DND-41 (cell line): ENCODE measurements at regions not wholly inside any gene's neighbourhood (a gene's known extent, or its start where the extent isn't known, plus 50 kb on each side); places are given as distances from the start of the nearest gene placed in this dataset.

Experiments
- ATAC-seq: fragments of 200-7000 bp; cut with Tn5 transposase; 3 replicates; pipeline ENCODE4 v1.9.1; 2021; ENCODE audit warnings: low read depth; ENCODE audit not compliant: insufficient read depth
- DNase-seq: peaks from one replicate; pipeline ENCODE4 v3.0.0-alpha.2; 2020
- H2AFZ ChIP-seq: 2 replicates; pipeline ENCODE4 v1.6.0; 2012; ENCODE audit warnings: low read depth, low read length
- H3K27ac ChIP-seq: 2 replicates; pipeline ENCODE4 v1.5.1; 2012; ENCODE audit warnings: low read length, inconsistent platforms
- H3K27me3 ChIP-seq: fragments of 200-600 bp; sonication (generic); 2 replicates; pipeline ENCODE4 v1.6.0; 2012; ENCODE audit warnings: low read length, mild to moderate bottlenecking, inconsistent platforms; ENCODE audit not compliant: insufficient read depth, poor library complexity
- H3K36me3 ChIP-seq: 2 replicates; pipeline ENCODE4 v1.5.1; 2012; ENCODE audit warnings: low read length, inconsistent platforms; ENCODE audit not compliant: insufficient read depth
- H3K4me1 ChIP-seq: 2 replicates; pipeline ENCODE4 v1.5.1; 2012; ENCODE audit warnings: mild to moderate bottlenecking, low read length; ENCODE audit not compliant: insufficient read depth
- H3K4me2 ChIP-seq: 2 replicates; pipeline ENCODE4 v1.6.0; 2012; ENCODE audit warnings: mild to moderate bottlenecking, moderate library complexity, low read length, inconsistent platforms; ENCODE audit not compliant: insufficient read depth
- H3K4me3 ChIP-seq, 2 experiments: fragments of 200-600 bp in 1 of 2; shearing (Covaris generic) in 1 of 2; 2 replicates each; pipeline ENCODE4 v1.5.1; 2012 to 2016; ENCODE audit warnings: inconsistent platforms in 2 of 2, low read length in 2 of 2, mild to moderate bottlenecking in 2 of 2, low read depth in 1 of 2, moderate library complexity in 1 of 2
- H3K79me2 ChIP-seq: 2 replicates; pipeline ENCODE4 v1.6.0; 2012; ENCODE audit warnings: low read length, inconsistent platforms; ENCODE audit not compliant: insufficient read depth
- H3K9ac ChIP-seq: 2 replicates; pipeline ENCODE4 v1.6.0; 2012; ENCODE audit warnings: low read depth, mild to moderate bottlenecking, inconsistent platforms, low read length, moderate library complexity
- H3K9me3 ChIP-seq: 2 replicates; pipeline ENCODE4 v1.5.1; 2012; ENCODE audit warnings: low read length, moderate library complexity, mild to moderate bottlenecking, inconsistent platforms; ENCODE audit not compliant: insufficient read depth, severe bottlenecking
- H4K20me1 ChIP-seq: 2 replicates; pipeline ENCODE4 v1.6.0; 2012; ENCODE audit warnings: low read length; ENCODE audit not compliant: insufficient read depth
- CTCF ChIP-seq: IDR thresholded peaks from 2 replicates; pipeline ENCODE4 v1.5.1; 2012; ENCODE audit warnings: borderline replicate concordance, low read length, moderate library complexity, mild to moderate bottlenecking; ENCODE audit not compliant: poor library complexity, severe bottlenecking; ENCODE audit errors: extremely low read depth
- EZH2 ChIP-seq: IDR thresholded peaks from 3 replicates; pipeline ENCODE4 v1.6.1; 2012; ENCODE audit warnings: borderline replicate concordance, low read depth, mild to moderate bottlenecking, moderate library complexity, low read length, inconsistent platforms; ENCODE audit not compliant: severe bottlenecking

GRCh38 chr12:60020068-60020467 is 424.2 kb downstream of the SLC16A7 start:
- Histone ChIP-seq H3K27ac (no peak overlapping the region), H3K9ac (no peak overlapping the region), H3K79me2 (no peaks in the 10 kb centered on the region), H3K4me1 (no peaks in the 10 kb centered on the region), H4K20me1 (no peaks in the 10 kb centered on the region), H2AFZ (no peak overlapping the region), H3K36me3 (no peaks in the 10 kb centered on the region), H3K4me3 (no peak overlapping the region), H3K9me3 (no peaks in the 10 kb centered on the region), H3K4me2 (no peak overlapping the region), H3K27me3 (no peaks in the 10 kb centered on the region)
- TF ChIP-seq CTCF = no peak
- no peak for TF ChIP-seq EZH2
- DNase-seq = no peak
- ATAC-seq = no peak

- H3K27ac ChIP-seq = no peak overlapping the region
- no peaks in the 10 kb centered on the region for H3K9me3 ChIP-seq
- H3K4me3 ChIP-seq = no peak overlapping the region
- ATAC-seq (no peak), DNase-seq (no peak)
- no peak overlapping the region for H2AFZ ChIP-seq
- H3K4me1 ChIP-seq = no peaks in the 10 kb centered on the region
- no peak overlapping the region for H3K9ac ChIP-seq
- TF ChIP-seq EZH2 (no peak), CTCF (no peak)
- H3K27me3 ChIP-seq = no peaks in the 10 kb centered on the region
- H3K79me2 ChIP-seq = no peaks in the 10 kb centered on the region
- H3K4me2 ChIP-seq = no peak overlapping the region
- H4K20me1 ChIP-seq = no peaks in the 10 kb centered on the region
- H3K36me3 ChIP-seq = no peaks in the 10 kb centered on the region
Measured at GRCh38 chr12:60021235-60021634, 425.4 kb downstream of the SLC16A7 start.

- H3K9me3 ChIP-seq = no peaks in the 10 kb centered on the region
- no peak overlapping the region for H3K4me2 ChIP-seq
- no peaks in the 10 kb centered on the region for H3K4me1 ChIP-seq
- no peaks in the 10 kb centered on the region for H4K20me1 ChIP-seq
- no peak for DNase-seq
- H3K9ac ChIP-seq = no peak overlapping the region
- no peaks in the 10 kb centered on the region for H3K79me2 ChIP-seq
- no peak for ATAC-seq
- no peak overlapping the region for H3K27ac ChIP-seq
- H3K36me3 ChIP-seq = no peaks in the 10 kb centered on the region
- H3K27me3 ChIP-seq = no peaks in the 10 kb centered on the region
- no peak overlapping the region for H3K4me3 ChIP-seq
- TF ChIP-seq EZH2 (no peak), CTCF (no peak)
- H2AFZ ChIP-seq = no peak overlapping the region
Measured at GRCh38 chr12:60027266-60027665, 431.4 kb downstream of the SLC16A7 start.

- no peak overlapping the region for H3K27ac ChIP-seq
- TF ChIP-seq EZH2 = no peak
- TF ChIP-seq CTCF = no peak
- no peaks in the 10 kb centered on the region for H3K4me1 ChIP-seq
- H3K9me3 ChIP-seq = peaks cover 10% of the 10 kb centered on the region
- H3K4me3 ChIP-seq = no peak overlapping the region
- H3K36me3 ChIP-seq = no peaks in the 10 kb centered on the region
- H2AFZ ChIP-seq = no peak overlapping the region
- no peak overlapping the region for H3K9ac ChIP-seq
- no peak overlapping the region for H3K4me2 ChIP-seq
- ATAC-seq = no peak
- no peaks in the 10 kb centered on the region for H4K20me1 ChIP-seq
- no peak for DNase-seq
- H3K79me2 ChIP-seq = no peaks in the 10 kb centered on the region
- no peaks in the 10 kb centered on the region for H3K27me3 ChIP-seq
Measured at GRCh38 chr12:60034147-60034546, 438.3 kb downstream of the SLC16A7 start.
